NCI-H146 treated with DMSO at 0.1 percent for 48 hours (cell line): ENCODE measurements at regions not wholly inside any gene's neighbourhood (a gene's known extent, or its start where the extent isn't known, plus 50 kb on each side); places are given as distances from the start of the nearest gene placed in this dataset.
A peak's percentile ranks its signal among the peaks of the same experiment; 100 is the strongest.

Source experiments
- DNase-seq: peaks from one replicate; lab custom pipeline; 2025; ENCODE audit not compliant: unreplicated experiment; lab: John Stamatoyannopoulos, UW

GRCh38 chr6:21648475-21649050, 55.0 kb downstream of the SOX4 start:
- no peak for DNase-seq

- DNase-seq: no peak
Observed at GRCh38 chr6:21653323-21653722, 59.8 kb downstream of the SOX4 start.

GRCh38 chr6:21653905-21654304, 60.4 kb downstream of the SOX4 start:
- DNase-seq: no peak

- DNase-seq: no peak
Observed at GRCh38 chr6:21654361-21654760, 60.8 kb downstream of the SOX4 start.

DNA sequence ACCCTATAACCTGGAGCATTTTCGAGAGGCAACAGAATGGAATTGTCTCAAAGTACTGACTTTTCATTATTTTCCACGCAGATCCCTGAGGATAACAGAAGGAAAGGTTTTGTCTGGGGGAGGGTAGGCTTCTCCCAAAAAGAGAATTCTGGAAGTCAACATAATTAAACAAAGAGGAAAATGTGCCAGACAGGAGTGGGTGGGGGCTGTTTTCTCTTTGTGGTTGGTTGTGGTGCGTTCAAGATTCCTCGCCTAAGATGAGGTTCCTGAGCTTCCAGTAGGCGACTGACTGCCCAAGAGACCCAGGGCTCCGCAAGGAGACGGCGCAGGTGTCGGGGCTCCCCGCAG, 70.4 kb downstream of the SOX4 start:
- DNase-seq: no peak

- DNase-seq: peak; percentile 27
Observed at GRCh38 chr6:21664314-21665109, 71.0 kb downstream of the SOX4 start.

GRCh38 chr6:21665110-21665391, 71.5 kb downstream of the SOX4 start:
- no peak for DNase-seq

DNA sequence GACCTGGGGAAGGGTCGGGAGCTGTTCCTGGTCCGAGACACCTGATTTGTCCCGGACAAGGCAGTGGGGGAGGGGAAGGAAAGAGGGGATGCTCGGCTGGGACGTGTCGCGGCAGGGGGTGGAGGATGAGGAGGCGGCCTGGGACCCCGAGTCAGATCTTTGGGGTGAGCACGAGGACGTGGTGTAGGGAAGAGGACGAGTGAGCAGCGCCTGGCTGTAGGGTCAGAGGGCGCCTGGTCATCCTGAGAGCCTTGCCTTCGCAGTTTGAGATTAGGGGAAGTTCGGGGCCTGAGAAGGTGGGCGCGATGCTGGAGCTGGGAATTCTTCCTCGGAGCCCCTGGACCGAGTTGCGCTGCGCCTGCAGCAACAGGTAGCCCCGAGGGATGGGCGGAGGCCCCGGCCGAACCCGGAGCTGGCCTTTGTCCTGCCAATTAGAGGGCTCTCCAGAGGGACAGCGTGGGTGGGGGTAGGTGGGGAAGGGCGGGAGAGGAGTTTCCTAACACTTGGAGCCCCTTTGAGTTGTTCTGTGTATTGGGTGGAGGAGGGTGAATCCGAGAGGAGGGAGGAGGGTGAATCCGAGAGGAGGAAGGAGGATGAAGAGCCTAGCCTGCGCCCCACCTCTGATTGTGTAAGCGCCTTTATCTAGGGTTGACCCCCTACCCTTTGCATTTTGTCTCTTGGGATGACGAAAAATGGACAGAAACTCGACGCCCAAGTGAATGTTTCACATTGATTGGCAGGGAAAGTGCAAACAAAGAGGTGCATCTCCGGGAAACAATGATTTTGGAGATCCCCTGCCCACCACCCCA, 72.0 kb downstream of the SOX4 start:
- peak; percentile 39 for DNase-seq

DNA sequence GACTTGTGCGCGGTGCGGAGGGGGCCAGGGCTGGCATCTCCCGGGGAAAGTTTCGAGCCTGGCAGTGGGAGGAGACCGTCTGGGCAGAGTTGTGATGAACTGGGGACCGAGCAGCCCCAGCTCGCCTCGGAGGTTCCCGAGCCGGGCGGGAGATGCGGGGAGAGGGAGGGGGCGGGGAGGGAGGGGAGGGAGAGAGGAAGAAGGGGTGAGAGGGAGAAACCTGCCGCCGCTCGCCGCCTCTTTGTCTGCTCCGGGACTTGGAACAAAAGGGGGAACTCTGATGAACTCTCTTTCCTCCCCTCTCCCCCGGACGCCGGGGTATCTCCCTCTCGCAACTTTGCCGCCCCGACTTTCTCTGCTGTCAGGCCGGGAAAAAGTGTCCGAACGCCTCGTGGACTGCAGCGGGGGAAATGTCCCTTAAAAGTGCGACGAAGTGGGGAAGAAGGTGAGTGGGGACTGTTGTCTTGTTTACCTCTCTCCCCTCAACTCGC, 72.7 kb downstream of the SOX4 start:
- DNase-seq: no peak

GRCh38 chr6:21666853-21667681, 73.5 kb downstream of the SOX4 start:
- DNase-seq: no peak

- DNase-seq: no peak
Observed at GRCh38 chr6:21668795-21669194, 75.2 kb downstream of the SOX4 start.

GRCh38 chr6:21676769-21677168, 83.2 kb downstream of the SOX4 start:
- no peak for DNase-seq

- no peak for DNase-seq
Observed at GRCh38 chr6:21678990-21679389, 85.4 kb downstream of the SOX4 start.

DNA sequence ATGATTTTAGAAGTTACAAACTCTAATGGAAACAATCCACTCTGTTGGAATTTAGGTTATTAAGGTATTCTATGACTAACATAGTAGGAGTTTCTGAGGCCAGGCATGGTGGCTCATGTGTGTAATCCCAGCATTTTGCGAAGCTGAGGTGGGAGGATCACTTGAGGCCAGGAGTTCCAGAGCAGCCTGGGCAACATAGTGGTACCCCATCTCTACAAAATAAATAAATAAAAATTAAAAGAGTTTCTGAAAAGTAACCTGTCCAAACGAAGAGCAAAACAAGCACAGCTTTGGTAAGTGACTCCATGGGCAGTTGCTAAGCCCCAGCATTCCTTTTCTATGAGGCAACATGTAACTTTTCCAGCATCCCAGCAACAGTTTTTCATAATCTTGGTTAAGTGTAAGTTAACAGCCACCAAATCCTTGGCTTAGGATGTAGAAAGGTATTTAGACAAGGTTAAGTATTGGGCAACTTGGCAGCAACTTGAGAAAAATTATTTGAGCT, 86.3 kb downstream of the SOX4 start:
- no peak for DNase-seq

DNA sequence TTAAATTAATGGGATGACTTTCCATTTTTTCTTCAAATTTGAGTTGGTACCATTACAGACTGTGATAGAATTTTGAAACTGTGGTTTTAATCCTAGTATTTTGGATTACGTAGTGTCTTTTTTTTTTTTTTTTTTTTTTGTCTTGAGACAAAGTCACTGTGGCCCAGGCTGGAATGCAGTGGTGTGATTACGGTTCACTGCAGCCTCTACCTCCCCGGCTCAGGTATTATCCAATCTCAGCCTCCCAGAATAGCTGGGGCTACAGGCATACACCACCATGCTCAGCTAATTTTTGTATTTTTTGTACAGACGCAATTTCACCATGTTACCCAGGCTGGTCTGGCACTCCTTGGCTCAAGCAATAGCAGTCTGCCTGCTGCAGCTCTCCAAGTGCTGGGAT, 87.1 kb downstream of the SOX4 start:
- DNase-seq: no peak

DNA sequence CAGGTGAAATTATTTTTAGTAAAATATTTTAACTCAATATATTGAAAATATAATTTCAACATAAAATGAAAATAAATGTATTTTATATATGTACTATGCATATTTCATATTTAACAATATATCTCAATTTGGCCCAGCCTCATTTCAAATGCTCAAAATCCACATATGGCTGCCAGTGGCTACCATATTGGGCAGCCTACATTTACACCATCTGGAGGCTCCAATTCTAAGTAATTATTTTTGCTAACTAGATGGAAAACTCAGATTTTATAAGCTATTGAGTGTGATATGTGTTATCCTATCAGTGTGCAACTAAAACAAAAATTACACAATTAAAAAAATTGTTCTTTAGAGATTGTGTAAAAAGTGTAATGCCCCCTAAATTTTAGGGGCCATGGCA, 96.9 kb downstream of the SOX4 start:
- no peak for DNase-seq

DNA sequence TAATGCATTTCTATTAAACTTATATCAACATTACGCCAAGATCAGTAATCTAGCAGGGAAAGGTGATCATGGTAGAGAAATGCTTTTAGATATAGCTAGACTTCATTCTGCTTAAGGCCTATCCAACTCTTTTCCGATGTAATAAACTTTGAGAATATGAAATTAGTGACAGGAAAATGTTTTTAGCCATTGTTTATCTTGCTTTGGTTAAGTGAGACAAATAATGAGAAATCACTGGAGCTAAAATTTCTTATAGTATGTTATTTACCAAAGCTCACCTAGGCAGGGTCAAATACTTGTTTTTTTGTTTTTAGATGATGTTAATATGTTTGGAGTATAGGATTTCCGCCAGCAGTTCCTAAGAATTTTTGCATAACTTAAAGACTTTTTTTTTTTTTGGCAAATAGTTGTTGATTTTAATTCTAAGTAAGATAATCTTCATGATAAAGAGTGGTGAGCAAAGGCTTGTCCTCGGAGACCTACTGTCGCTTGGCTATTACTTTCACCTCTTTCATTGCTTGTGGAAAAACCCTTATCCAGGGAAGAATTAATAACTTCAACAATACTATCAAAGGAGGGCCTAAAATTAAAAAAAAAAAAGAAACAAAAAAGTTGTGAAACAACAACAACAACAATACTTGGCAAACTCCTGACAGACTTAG, 98.3 kb downstream of the SOX4 start:
- DNase-seq: no peak

DNA sequence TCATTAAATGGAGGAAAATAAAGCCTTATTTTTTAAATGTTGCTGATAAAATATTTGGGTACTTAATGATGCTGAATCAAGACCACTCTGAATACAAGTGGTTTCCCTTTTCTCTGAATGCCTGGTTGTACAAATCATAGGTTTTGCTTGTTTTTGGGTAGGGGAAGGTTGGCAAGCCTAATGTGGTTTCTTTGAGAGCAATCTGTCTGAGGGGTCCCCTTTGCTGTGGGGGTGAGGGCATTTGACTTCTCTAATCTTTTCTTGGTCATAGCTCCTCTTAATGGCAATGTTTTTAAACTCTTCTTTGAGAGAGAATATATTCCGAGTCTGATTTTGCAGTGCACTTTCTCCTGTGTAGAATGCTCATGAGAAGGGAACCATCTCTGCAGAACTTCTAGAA, 99.2 kb downstream of the SOX4 start:
- DNase-seq: no peak

DNA sequence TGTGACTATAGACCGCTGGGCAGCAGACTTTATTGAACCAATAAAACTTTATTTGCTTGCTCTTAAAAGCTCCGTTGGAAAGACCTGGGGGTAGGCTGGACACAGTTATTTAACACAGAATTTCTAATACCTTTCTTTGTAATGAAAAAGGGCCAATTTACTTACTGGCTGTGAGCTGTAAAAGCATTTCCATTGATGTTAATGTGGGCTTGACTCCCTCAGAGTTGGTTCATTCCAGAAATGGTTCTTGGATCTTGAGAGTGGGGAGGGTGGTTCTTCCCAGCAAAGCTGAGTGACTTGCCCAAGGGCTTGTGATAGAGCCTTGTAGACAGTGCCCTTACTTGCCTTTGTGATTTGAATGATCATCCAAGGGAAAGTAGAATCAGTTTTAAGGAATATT, 100.6 kb downstream of the SOX4 start:
- DNase-seq: no peak

- no peak for DNase-seq
Observed at GRCh38 chr6:21707524-21708319, 114.2 kb downstream of the SOX4 start.
